Chondrocyte (in vitro differentiated cells): ENCODE measurements at regions not wholly inside any gene's neighbourhood (a gene's known extent, or its start where the extent isn't known, plus 50 kb on each side); places are given as distances from the start of the nearest gene placed in this dataset.

Source experiments
- DNase-seq: peaks from one replicate; pipeline ENCODE4 v3.0.0; 2021; ENCODE audit warnings: mixed read lengths, low spot score
- H3K27ac Mint-ChIP-seq: one replicate; pipeline ENCODE4 v1.8.0; 2021; ENCODE audit warnings: mild to moderate bottlenecking, moderate library complexity, mixed read lengths; ENCODE audit not compliant: unreplicated experiment
- H3K27me3 Mint-ChIP-seq: 2 replicates; pipeline ENCODE4 v1.8.0; 2021; ENCODE audit warnings: low read depth, mixed read lengths
- H3K36me3 Mint-ChIP-seq: 2 replicates; pipeline ENCODE4 v1.8.0; 2021; ENCODE audit warnings: low read depth, mixed read lengths
- H3K4me1 Mint-ChIP-seq: 2 replicates; pipeline ENCODE4 v1.8.0; 2021; ENCODE audit warnings: low read depth, mild to moderate bottlenecking, mixed read lengths
- H3K4me3 Mint-ChIP-seq: one replicate; pipeline ENCODE4 v1.8.0; 2021; ENCODE audit warnings: mild to moderate bottlenecking, moderate library complexity, mixed read lengths; ENCODE audit not compliant: unreplicated experiment
- H3K9me3 Mint-ChIP-seq: 2 replicates; pipeline ENCODE4 v1.8.0; 2021; ENCODE audit warnings: low read depth, mixed read lengths
- CTCF ChIP-seq: fragments of 200-600 bp; sonication (generic); IDR thresholded peaks from 2 replicates; pipeline ENCODE4 v1.5.0; 2021; ENCODE audit warnings: antibody characterized with exemption, mild to moderate bottlenecking, moderate library complexity

- H3K27ac Mint-ChIP-seq: no peak overlapping the region
- H3K4me3 Mint-ChIP-seq: no peak overlapping the region
- peaks cover 2% of the 10 kb centered on the region for H3K27me3 Mint-ChIP-seq
- no peak for TF ChIP-seq CTCF
- no peak for DNase-seq
- no peaks in the 10 kb centered on the region for H3K36me3 Mint-ChIP-seq
- H3K9me3 Mint-ChIP-seq: peaks cover 6% of the 10 kb centered on the region
- no peaks in the 10 kb centered on the region for H3K4me1 Mint-ChIP-seq
Observed at GRCh38 chr10:128505346-128505745, 379.1 kb upstream of the MKI67 start.

GRCh38 chr10:128506423-128506822 lies 380.2 kb upstream of the MKI67 start:
- no peak overlapping the region for H3K4me3 Mint-ChIP-seq
- no peaks in the 10 kb centered on the region for H3K4me1 Mint-ChIP-seq
- no peak for TF ChIP-seq CTCF
- no peak for DNase-seq
- peaks cover 2% of the 10 kb centered on the region for H3K27me3 Mint-ChIP-seq
- H3K27ac Mint-ChIP-seq: no peak overlapping the region
- peaks cover 6% of the 10 kb centered on the region for H3K9me3 Mint-ChIP-seq
- no peaks in the 10 kb centered on the region for H3K36me3 Mint-ChIP-seq

- H3K36me3 Mint-ChIP-seq: no peaks in the 10 kb centered on the region
- no peak for DNase-seq
- no peak overlapping the region for H3K27ac Mint-ChIP-seq
- H3K27me3 Mint-ChIP-seq: peaks cover 2% of the 10 kb centered on the region
- H3K4me1 Mint-ChIP-seq: no peaks in the 10 kb centered on the region
- TF ChIP-seq CTCF: no peak
- peaks cover 6% of the 10 kb centered on the region for H3K9me3 Mint-ChIP-seq
- H3K4me3 Mint-ChIP-seq: no peak overlapping the region
Observed at GRCh38 chr10:128507066-128507465, 380.8 kb upstream of the MKI67 start.

- Mint-ChIP-seq H3K36me3 (no peaks in the 10 kb centered on the region), H3K27ac (no peak overlapping the region), H3K27me3 (no peaks in the 10 kb centered on the region), H3K4me1 (no peaks in the 10 kb centered on the region), H3K4me3 (no peak overlapping the region), H3K9me3 (peaks cover 4% of the 10 kb centered on the region)
- TF ChIP-seq CTCF: no peak
- no peak for DNase-seq
Observed at GRCh38 chr10:128511284-128511683, 385.1 kb upstream of the MKI67 start.

- Mint-ChIP-seq H3K36me3 (no peaks in the 10 kb centered on the region), H3K27me3 (no peaks in the 10 kb centered on the region)
Observed at GRCh38 chr10:128512767-128513166, 386.5 kb upstream of the MKI67 start.

More at GRCh38 chr10:128512767-128513166, 386.5 kb upstream of the MKI67 start:
- peaks cover 4% of the 10 kb centered on the region for H3K9me3 Mint-ChIP-seq
- H3K4me1 Mint-ChIP-seq: no peaks in the 10 kb centered on the region
- no peak for TF ChIP-seq CTCF
- no peak for DNase-seq
- H3K4me3 Mint-ChIP-seq: no peak overlapping the region
- no peak overlapping the region for H3K27ac Mint-ChIP-seq
